Common myeloid progenitor, CD34-positive (primary cell): ENCODE measurements at regions not wholly inside any gene's neighbourhood (a gene's known extent, or its start where the extent isn't known, plus 50 kb on each side); places are given as distances from the start of the nearest gene placed in this dataset.

Experiments used
- CTCF ChIA-PET: fragments of 350-600 bp; sonication (Branson Sonifier 250); formaldehyde crosslinking; loops from one replicate; lab custom pipeline; 2021; ENCODE audit warnings: antibody characterized with exemption; lab: Charles Lee
- POLR2A ChIA-PET: fragments of 350-600 bp; sonication (Branson Sonifier 250); formaldehyde crosslinking; loops from one replicate; lab custom pipeline; 2021; ENCODE audit warnings: antibody characterized with exemption; lab: Charles Lee
- DNase-seq, 3 donors: peaks; one replicate each; pipeline versions ENCODE4 v3.0.0 to v3.0.0-alpha.2; 2013
- H3K27ac ChIP-seq, 2 experiments: 1 replicate in 1 of 2; 2 replicates in 1 of 2; pipeline ENCODE4 v1.7.0; 2013; ENCODE audit warnings: inconsistent platforms in 2 of 2, low read length in 2 of 2, mild to moderate bottlenecking in 2 of 2, low read depth in 1 of 2, moderate library complexity in 1 of 2; ENCODE audit not compliant: severe bottlenecking in 2 of 2, insufficient read depth in 1 of 2, poor library complexity in 1 of 2
- H3K27me3 ChIP-seq, 5 experiments: replicated peaks in 2 of 5; 1 replicate in 3 of 5; 2 replicates in 2 of 5; pipeline versions ENCODE4 v1.6.1 to v1.7.0; 2013; ENCODE audit warnings: low read length in 4 of 5, mild to moderate bottlenecking in 2 of 5, moderate library complexity in 2 of 5, inconsistent platforms in 1 of 5; ENCODE audit not compliant: insufficient read depth in 5 of 5, control insufficient read depth in 4 of 5
- H3K36me3 ChIP-seq, 4 experiments: 1 replicate in 2 of 4; 2 replicates in 2 of 4; pipeline versions ENCODE4 v1.6.1 to v1.7.0; 2013; ENCODE audit warnings: low read length in 3 of 4, control low read depth in 1 of 4, mild to moderate bottlenecking in 1 of 4; ENCODE audit not compliant: control insufficient read depth in 4 of 4, insufficient read depth in 4 of 4
- H3K4me1 ChIP-seq, 4 experiments: 1 replicate in 3 of 4; 2 replicates in 1 of 4; pipeline versions ENCODE4 v1.6.1 to v1.7.1; 2013; ENCODE audit warnings: low read length in 3 of 4, mild to moderate bottlenecking in 3 of 4, control low read depth in 1 of 4, inconsistent platforms in 1 of 4, moderate library complexity in 1 of 4; ENCODE audit not compliant: control insufficient read depth in 4 of 4, insufficient read depth in 4 of 4; ENCODE audit errors: control extremely low read depth in 1 of 4
- H3K4me3 ChIP-seq, 7 experiments: 1 replicate in 4 of 7; 2 replicates in 3 of 7; pipeline versions ENCODE4 v1.5.1 to v1.7.0; 2013; ENCODE audit warnings: mild to moderate bottlenecking in 7 of 7, low read length in 6 of 7, moderate library complexity in 6 of 7, inconsistent platforms in 2 of 7, low read depth in 2 of 7, control low read depth in 1 of 7; ENCODE audit not compliant: insufficient read depth in 4 of 7, control insufficient read depth in 1 of 7; ENCODE audit errors: extremely low read depth in 1 of 7
- H3K9me3 ChIP-seq, 5 experiments: 1 replicate in 4 of 5; 2 replicates in 1 of 5; pipeline versions ENCODE4 v1.6.1 to v1.7.1; 2013; ENCODE audit warnings: low read length in 4 of 5, mild to moderate bottlenecking in 2 of 5, inconsistent platforms in 1 of 5, low read depth in 1 of 5, moderate library complexity in 1 of 5; ENCODE audit not compliant: control insufficient read depth in 4 of 5, insufficient read depth in 2 of 5; ENCODE audit errors: control extremely low read depth in 1 of 5
- WGBS: methylation state at CpG from one replicate; pipeline ENCODE4 v1.1.5; 2013; ENCODE audit not compliant: insufficient coverage; 5-methylcytosine and 5-hydroxymethylcytosine counted together

GRCh38 chr14:96989306-96989705 lies 192.1 kb downstream of the VRK1 start:
- CTCF ChIA-PET: no interaction called here
- H3K27me3 ChIP-seq: peaks cover 5 to 86% (median 32%) of the 10 kb centered on the region in 5 experiments

GRCh38 chr14:96991226-96991625 lies 194.0 kb downstream of the VRK1 start:
- WGBS: 100% methylated on average over 1 of the region's 2 CpGs
- ChIA-PET POLR2A (no interaction called here), CTCF (no interaction called here)
- Histone ChIP-seq H3K4me3 (no peak overlapping the region), H3K9me3 (peaks cover 0 to 17% (median 3%) of the 10 kb centered on the region in 5 experiments), H3K36me3 (no peaks in the 10 kb centered on the region), H3K27ac (no peak overlapping the region), H3K27me3 (peaks cover 2 to 85% (median 31%) of the 10 kb centered on the region in 5 experiments), H3K4me1 (no peaks in the 10 kb centered on the region)
- no peak for DNase-seq

More at GRCh38 chr14:96989306-96989705, 192.1 kb downstream of the VRK1 start:
- Histone ChIP-seq H3K4me3 (no peak overlapping the region), H3K36me3 (no peaks in the 10 kb centered on the region), H3K27ac (no peak overlapping the region), H3K9me3 (peaks cover 0 to 20% (median 3%) of the 10 kb centered on the region in 5 experiments), H3K4me1 (no peaks in the 10 kb centered on the region)
- WGBS: 94% methylated on average over 4 of the region's 4 CpGs
- DNase-seq: no peak
- POLR2A ChIA-PET: no interaction called here

- no peaks in the 10 kb centered on the region for H3K4me1 ChIP-seq
- peaks cover under 1 to 17% (median 3%) of the 10 kb centered on the region in 5 experiments for H3K9me3 ChIP-seq
- DNase-seq: no peak
- CTCF ChIA-PET: no interaction called here
- no peaks in the 10 kb centered on the region for H3K36me3 ChIP-seq
- POLR2A ChIA-PET: no interaction called here
- no peak overlapping the region for H3K27ac ChIP-seq
- 97% methylated on average over 5 of the region's 6 CpGs for WGBS
- H3K27me3 ChIP-seq: peaks cover 2 to 79% (median 33%) of the 10 kb centered on the region in 5 experiments
- no peak overlapping the region for H3K4me3 ChIP-seq
Observed at GRCh38 chr14:96994999-96995398, 197.8 kb downstream of the VRK1 start.

GRCh38 chr14:96997269-96997668 lies 200.1 kb downstream of the VRK1 start:
- H3K36me3 ChIP-seq: no peaks in the 10 kb centered on the region
- no peak overlapping the region for H3K4me3 ChIP-seq
- H3K27me3 ChIP-seq: peaks cover 2 to 79% (median 28%) of the 10 kb centered on the region in 5 experiments
- peaks cover 0 to 18% (median 9%) of the 10 kb centered on the region in 5 experiments for H3K9me3 ChIP-seq
- H3K4me1 ChIP-seq: no peaks in the 10 kb centered on the region
- POLR2A ChIA-PET: no interaction called here
- no peak overlapping the region for H3K27ac ChIP-seq
- CTCF ChIA-PET: no interaction called here
- WGBS: 84% methylated on average over 4 of the region's 6 CpGs
- no peak for DNase-seq

GRCh38 chr14:96997996-96998395 lies 200.8 kb downstream of the VRK1 start:
- Histone ChIP-seq H3K4me1 (no peaks in the 10 kb centered on the region), H3K27me3 (peaks cover 2 to 72% (median 22%) of the 10 kb centered on the region in 5 experiments), H3K4me3 (no peak overlapping the region), H3K27ac (no peak overlapping the region), H3K36me3 (no peaks in the 10 kb centered on the region), H3K9me3 (peaks cover 0 to 15% (median 9%) of the 10 kb centered on the region in 5 experiments)
- DNase-seq: no peak
- ChIA-PET POLR2A (no interaction called here), CTCF (no interaction called here)
- WGBS: 100% methylated on average over 4 of the region's 5 CpGs

- ChIA-PET CTCF (no interaction called here), POLR2A (no interaction called here)
- 15% methylated on average over 1 of the region's 1 CpG for WGBS
- Histone ChIP-seq H3K36me3 (no peaks in the 10 kb centered on the region), H3K4me1 (no peaks in the 10 kb centered on the region), H3K27me3 (peaks cover 0 to 61% (median 13%) of the 10 kb centered on the region in 5 experiments), H3K27ac (no peak overlapping the region), H3K4me3 (no peak overlapping the region), H3K9me3 (peaks cover 0 to 12% (median 9%) of the 10 kb centered on the region in 5 experiments)
- DNase-seq: no peak
Observed at GRCh38 chr14:96999654-97000155, 202.5 kb downstream of the VRK1 start.

GRCh38 chr14:97002454-97002853 lies 205.3 kb downstream of the VRK1 start:
- 96% methylated on average over 6 of the region's 7 CpGs for WGBS
- Histone ChIP-seq H3K36me3 (no peaks in the 10 kb centered on the region), H3K9me3 (peaks cover 2 to 21% (median 15%) of the 10 kb centered on the region in 5 experiments), H3K27ac (no peak overlapping the region), H3K4me1 (no peaks in the 10 kb centered on the region), H3K4me3 (no peak overlapping the region), H3K27me3 (peaks cover 0 to 46% (median 3%) of the 10 kb centered on the region in 5 experiments)
- ChIA-PET CTCF (no interaction called here), POLR2A (no interaction called here)
- DNase-seq: no peak
